AG09319 (cell line): ENCODE measurements at regions not wholly inside any gene's neighbourhood (a gene's known extent, or its start where the extent isn't known, plus 50 kb on each side); places are given as distances from the start of the nearest gene placed in this dataset.
"Not testable (repeated sequence)": the region's sequence is repeated elsewhere in the genome, so short reads cannot be mapped to it uniquely, and the experiment has no call there.

Source experiments
- DNase-seq: peaks from one replicate; pipeline ENCODE4 v3.0.0-alpha.2; 2010; ENCODE audit warnings: low read depth; ENCODE audit errors: extremely low read depth
- CTCF ChIP-seq: IDR thresholded peaks from 2 replicates; pipeline ENCODE4 v1.5.1; 2011; ENCODE audit warnings: low read depth, mild to moderate bottlenecking, inconsistent platforms, low read length, moderate library complexity

GRCh38 chr3:107465064-107465631, 57.6 kb upstream of the BBX start:
- TF ChIP-seq CTCF, result no peak
- no peak for DNase-seq

GRCh38 chr3:107468782-107469181, 54.0 kb upstream of the BBX start:
- no peak for DNase-seq
- no peak for TF ChIP-seq CTCF

- not testable (repeated sequence) for DNase-seq
Observed at GRCh38 chr3:107470496-107470895, 52.3 kb upstream of the BBX start.
